ENCODE measurements at regions not wholly inside any gene's neighbourhood (a gene's known extent, or its start where the extent isn't known, plus 50 kb on each side); places are given as distances from the start of the nearest gene placed in this dataset.

GRCh38 chr20:40512994-40513393, 176.0 kb downstream of the MAFB start:
- H3K4me1 ChIP-seq (replicated peaks in 1 of 4; ENCODE audit: control insufficient read depth in 3 of 4, insufficient read depth in 4 of 4, low read length in 3 of 4): 0 out of 7 replicates have a peak, but pooled peaks cover 0 to 4% (median 0%) of the 10 kb centered on the region in 4 experiments
- ChIA-PET CTCF (ENCODE audit: partially characterized antibody) (interaction anchor here (0.6 to 1.1 kb wide), 2 partner anchors 9 to 1397 kb away, joined by 3 read pairs; no protein-coding TSS in a partner anchor), POLR2A (ENCODE audit: partially characterized antibody) (no interaction called here)
- no peak overlapping the region for H3K4me2 ChIP-seq (ENCODE audit: insufficient read depth in 1 of 2, low read depth in 2 of 2, low read length in 2 of 2)
- H3K56ac ChIP-seq (replicated peaks; ENCODE audit: insufficient read length, low read depth, low read length): no peak overlapping the region
- no peaks in the 10 kb centered on the region for H3K27me3 ChIP-seq (replicated peaks in 1 of 4; ENCODE audit: control insufficient read depth in 3 of 4, extremely low read depth in 1 of 4, insufficient read depth in 3 of 4, low read length in 3 of 4)
- no peak overlapping the region for H2BK12ac ChIP-seq (ENCODE audit: low read depth, low read length)
- H3K23me2 ChIP-seq (ENCODE audit: low read depth, low read length): no peaks in the 10 kb centered on the region; the same call in 1 of the 2 replicates
- no peak overlapping the region for H2AK5ac ChIP-seq (ENCODE audit: low read depth, low read length)
- no peak overlapping the region for H2BK20ac ChIP-seq (ENCODE audit: low read length)
- no peak overlapping the region for H3K23ac ChIP-seq (ENCODE audit: insufficient read length)
- no peak overlapping the region for H4K8ac ChIP-seq (ENCODE audit: extremely low read depth, insufficient read depth, low read length)
- H3K27ac ChIP-seq (ENCODE audit: low read depth, low read length): no peak overlapping the region
- no peak overlapping the region for H3K9ac ChIP-seq (replicated peaks in 1 of 4; ENCODE audit: extremely low read depth in 1 of 4, low read depth in 3 of 4, low read length in 3 of 4)
- no peaks in the 10 kb centered on the region for H3K36me3 ChIP-seq (ENCODE audit: control insufficient read depth in 2 of 4, insufficient read depth in 4 of 4, low read length in 3 of 4)
- no peak overlapping the region for H3K18ac ChIP-seq (ENCODE audit: extremely low read depth, low read length)
- no peaks in the 10 kb centered on the region for H3K9me3 ChIP-seq (ENCODE audit: insufficient read depth in 2 of 2, low read depth in 1 of 2, low read length in 1 of 2)
- H4K91ac ChIP-seq (replicated peaks; ENCODE audit: insufficient read length, low read length): no peak overlapping the region
- H3K4me3 ChIP-seq (ENCODE audit: extremely low read depth in 1 of 4, insufficient read depth in 2 of 4, low read depth in 3 of 4, low read length in 4 of 4): no peak overlapping the region
- no peak overlapping the region for H2AFZ ChIP-seq (ENCODE audit: low read length)
- no peak overlapping the region for H2BK120ac ChIP-seq (replicated peaks; ENCODE audit: low read depth, low read length)
- no peak overlapping the region for H3K4ac ChIP-seq (replicated peaks; ENCODE audit: insufficient read length, low read depth, low read length)
- no peak overlapping the region for H2BK5ac ChIP-seq (ENCODE audit: low read depth, low read length)
- H2BK15ac ChIP-seq (ENCODE audit: low read length): no peak overlapping the region
- DNase-seq (ENCODE audit: low read depth in 1 of 2, low spot score in 2 of 2): no peak
- H3K14ac ChIP-seq (ENCODE audit: insufficient read length): no peak overlapping the region
- FAIRE-seq: no peak
- no peaks in the 10 kb centered on the region for H4K20me1 ChIP-seq (replicated peaks in 1 of 2; ENCODE audit: control insufficient read depth in 1 of 2, insufficient read depth in 2 of 2, low read length in 2 of 2)
- H4K5ac ChIP-seq (ENCODE audit: insufficient read length, low read depth, low read length): no peak overlapping the region
- H3K79me1 ChIP-seq (ENCODE audit: low read depth, low read length): no peaks in the 10 kb centered on the region
- 86% methylated on average over 4 of the region's 4 CpGs; no CpG with 5 or more reads in 1 of the 2 experiments for WGBS, 2 experiments (ENCODE audit: extremely low coverage in 1 of 2, insufficient coverage in 1 of 2, insufficient read length in 1 of 2, insufficient replicate concordance in 2 of 2, low coverage in 1 of 2, low lambda C conversion rate in 2 of 2, missing lambda C conversion rate in 1 of 2)
- H3K79me2 ChIP-seq (ENCODE audit: control insufficient read depth in 1 of 2, insufficient read depth in 2 of 2, low read length in 2 of 2): no peaks in the 10 kb centered on the region
- TF ChIP-seq HDAC6 (IDR thresholded peaks at IDR 0.05; ENCODE audit: low read depth, low read length) (no peak), RNF2 (IDR thresholded peaks at IDR 0.05; ENCODE audit: borderline replicate concordance, low read depth, low read length, missing control alignments, poor library complexity, severe bottlenecking) (no peak), RAD21 (IDR thresholded peaks at IDR 0.05 in 1 of 2, conservative IDR thresholded peaks at IDR 0.05 in 1 of 2; ENCODE audit: low read depth in 2 of 2, low read length in 2 of 2) (no peak), TAF7 (optimal IDR thresholded peaks at IDR 0.05; ENCODE audit: borderline replicate concordance, low read depth, low read length) (no peak), POLR2AphosphoS5 (IDR thresholded peaks at IDR 0.05; ENCODE audit: low read depth, low read length) (no peak), NANOG (IDR thresholded peaks at IDR 0.05; ENCODE audit: insufficient read depth, low read depth, low read length, poor library complexity, severe bottlenecking) (no peak), RXRA (IDR thresholded peaks at IDR 0.05; ENCODE audit: insufficient read depth, low read depth, low read length) (no peak), SIN3A (conservative IDR thresholded peaks at IDR 0.05 in 1 of 2, IDR thresholded peaks at IDR 0.05 in 1 of 2; ENCODE audit: low read depth in 1 of 2, low read length in 2 of 2) (no peak), RBBP5 (IDR thresholded peaks at IDR 0.05; ENCODE audit: borderline replicate concordance, low read depth, low read length) (no peak), POLR2A (IDR thresholded peaks at IDR 0.05; ENCODE audit: control extremely low read depth in 1 of 2, low read depth in 2 of 2, low read length in 2 of 2) (no peak)
- TF ChIP-seq, protein P1, sequence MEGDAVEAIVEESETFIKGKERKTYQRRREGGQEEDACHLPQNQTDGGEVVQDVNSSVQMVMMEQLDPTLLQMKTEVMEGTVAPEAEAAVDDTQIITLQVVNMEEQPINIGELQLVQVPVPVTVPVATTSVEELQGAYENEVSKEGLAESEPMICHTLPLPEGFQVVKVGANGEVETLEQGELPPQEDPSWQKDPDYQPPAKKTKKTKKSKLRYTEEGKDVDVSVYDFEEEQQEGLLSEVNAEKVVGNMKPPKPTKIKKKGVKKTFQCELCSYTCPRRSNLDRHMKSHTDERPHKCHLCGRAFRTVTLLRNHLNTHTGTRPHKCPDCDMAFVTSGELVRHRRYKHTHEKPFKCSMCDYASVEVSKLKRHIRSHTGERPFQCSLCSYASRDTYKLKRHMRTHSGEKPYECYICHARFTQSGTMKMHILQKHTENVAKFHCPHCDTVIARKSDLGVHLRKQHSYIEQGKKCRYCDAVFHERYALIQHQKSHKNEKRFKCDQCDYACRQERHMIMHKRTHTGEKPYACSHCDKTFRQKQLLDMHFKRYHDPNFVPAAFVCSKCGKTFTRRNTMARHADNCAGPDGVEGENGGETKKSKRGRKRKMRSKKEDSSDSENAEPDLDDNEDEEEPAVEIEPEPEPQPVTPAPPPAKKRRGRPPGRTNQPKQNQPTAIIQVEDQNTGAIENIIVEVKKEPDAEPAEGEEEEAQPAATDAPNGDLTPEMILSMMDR (IDR thresholded peaks at IDR 0.05; ENCODE audit: control extremely low read depth in 1 of 3, insufficient read depth in 1 of 3, low read depth in 1 of 3, low read length in 3 of 3): no peak
